PFSK-1 (cell line): ENCODE measurements at regions not wholly inside any gene's neighbourhood (a gene's known extent, or its start where the extent isn't known, plus 50 kb on each side); places are given as distances from the start of the nearest gene placed in this dataset.

ENCODE experiments used
- FOXP2 ChIP-seq: optimal IDR thresholded peaks from 2 replicates; pipeline ENCODE3; 2011; ENCODE audit warnings: borderline replicate concordance, control low read depth, inconsistent platforms; ENCODE audit not compliant: insufficient read depth; ENCODE audit errors: extremely low read length, extremely low read depth
- POLR2AphosphoS5 ChIP-seq: IDR thresholded peaks from 2 replicates; pipeline ENCODE4 v1.6.1; 2012; ENCODE audit warnings: low read depth, mild to moderate bottlenecking, control low read depth, low read length, moderate library complexity
- REST ChIP-seq, 2 experiments: IDR thresholded peaks; 2 replicates each; pipeline versions ENCODE4 v1.6.1 to v1.8.0; 2011 to 2012; ENCODE audit warnings: low read depth in 2 of 2, low read length in 2 of 2, control low read depth in 1 of 2, inconsistent platforms in 1 of 2, mild to moderate bottlenecking in 1 of 2, moderate library complexity in 1 of 2; ENCODE audit not compliant: insufficient read depth in 1 of 2
- SIN3A ChIP-seq: IDR thresholded peaks from 2 replicates; pipeline ENCODE4 v1.6.1; 2012; ENCODE audit warnings: mild to moderate bottlenecking, low read length, moderate library complexity, borderline replicate concordance; ENCODE audit not compliant: insufficient read depth
- TAF1 ChIP-seq: IDR thresholded peaks from 2 replicates; pipeline ENCODE4 v1.6.1; 2012; ENCODE audit warnings: low read length, control low read depth, borderline replicate concordance; ENCODE audit not compliant: insufficient read depth

- no peak for TF ChIP-seq REST (IDR thresholded peaks at IDR 0.05; ENCODE audit: insufficient read depth in 1 of 2, low read depth in 2 of 2, low read length in 2 of 2)
- no peak for TF ChIP-seq POLR2AphosphoS5
- no peak for TF ChIP-seq TAF1
- TF ChIP-seq SIN3A: no peak
- TF ChIP-seq FOXP2: no peak
Measured at GRCh38 chr7:155973451-155973997, 161.3 kb upstream of the SHH start.

GRCh38 chr7:155972651-155973390 lies 160.6 kb upstream of the SHH start:
- no peak for TF ChIP-seq SIN3A
- no peak for TF ChIP-seq POLR2AphosphoS5
- TF ChIP-seq FOXP2: no peak
- TF ChIP-seq REST (IDR thresholded peaks at IDR 0.05; ENCODE audit: insufficient read depth in 1 of 2, low read depth in 2 of 2, low read length in 2 of 2): no peak

- TF ChIP-seq TAF1 (no peak), SIN3A (no peak), FOXP2 (no peak), POLR2AphosphoS5 (no peak), REST (IDR thresholded peaks at IDR 0.05; ENCODE audit: insufficient read depth in 1 of 2, low read depth in 2 of 2, low read length in 2 of 2) (no peak)
Measured at GRCh38 chr7:155972247-155972646, 160.0 kb upstream of the SHH start.

GRCh38 chr7:155971180-155971770 lies 159.0 kb upstream of the SHH start:
- TF ChIP-seq FOXP2 (no peak), TAF1 (no peak), SIN3A (no peak), POLR2AphosphoS5 (no peak), REST (IDR thresholded peaks at IDR 0.05; ENCODE audit: insufficient read depth in 1 of 2, low read depth in 2 of 2, low read length in 2 of 2) (no peak)
